Karpas-422 (cell line): ENCODE measurements at regions not wholly inside any gene's neighbourhood (a gene's known extent, or its start where the extent isn't known, plus 50 kb on each side); places are given as distances from the start of the nearest gene placed in this dataset.
"Not testable (repeated sequence)": the region's sequence is repeated elsewhere in the genome, so short reads cannot be mapped to it uniquely, and the experiment has no call there.

Experiments
- DNase-seq: peaks from one replicate; pipeline ENCODE4 v3.0.0-alpha.2; 2015
- H2AFZ ChIP-seq: fragments of 200-600 bp; sonication (generic); 2 replicates; pipeline ENCODE4 v1.6.1; 2014; ENCODE audit warnings: antibody characterized with exemption, low read length, mixed read lengths
- H3K27ac ChIP-seq: fragments of 200-600 bp; sonication (generic); 2 replicates; pipeline ENCODE4 v1.5.1; 2014; ENCODE audit warnings: mild to moderate bottlenecking, low read length, moderate library complexity
- H3K27me3 ChIP-seq: fragments of 200-600 bp; sonication (generic); 2 replicates; pipeline ENCODE4 v1.6.1; 2014; ENCODE audit warnings: low read length, mixed read lengths
- H3K36me3 ChIP-seq: fragments of 200-600 bp; sonication (generic); 2 replicates; pipeline ENCODE4 v1.6.1; 2014; ENCODE audit warnings: low read length, mixed read lengths; ENCODE audit not compliant: insufficient read depth
- H3K4me1 ChIP-seq: fragments of 200-600 bp; sonication (generic); 2 replicates; pipeline ENCODE4 v1.6.1; 2014; ENCODE audit warnings: mild to moderate bottlenecking, low read length, mixed read lengths
- H3K4me2 ChIP-seq: fragments of 200-600 bp; sonication (generic); 2 replicates; pipeline ENCODE4 v1.6.1; 2014; ENCODE audit warnings: low read length, low read depth, mild to moderate bottlenecking; ENCODE audit not compliant: poor library complexity, severe bottlenecking
- H3K4me3 ChIP-seq: fragments of 200-600 bp; sonication (generic); 2 replicates; pipeline ENCODE4 v1.5.1; 2014; ENCODE audit warnings: mild to moderate bottlenecking, antibody characterized with exemption, low read length, mixed read lengths
- H3K79me2 ChIP-seq: fragments of 200-600 bp; sonication (generic); 2 replicates; pipeline ENCODE4 v1.6.1; 2014; ENCODE audit warnings: mild to moderate bottlenecking, low read length, mixed read lengths
- H3K9ac ChIP-seq: fragments of 200-600 bp; sonication (generic); 2 replicates; pipeline ENCODE4 v1.6.0; 2014; ENCODE audit warnings: low read length
- H3K9me2 ChIP-seq: fragments of 200-600 bp; sonication (generic), shearing (Covaris generic); replicated peaks from 2 replicates; pipeline ENCODE4 v1.6.0; 2014; ENCODE audit warnings: mild to moderate bottlenecking, low read length, moderate library complexity; ENCODE audit not compliant: insufficient read depth
- H3K9me3 ChIP-seq: fragments of 300-700, 200-600 bp; sonication (generic); 2 replicates; pipeline ENCODE4 v1.6.1; 2014; ENCODE audit warnings: low read length, mixed read lengths
- H4K20me1 ChIP-seq: fragments of 200-600 bp; sonication (generic); 2 replicates; pipeline ENCODE4 v1.6.1; 2014; ENCODE audit warnings: mild to moderate bottlenecking, antibody characterized with exemption, low read length, low read depth; ENCODE audit not compliant: insufficient read depth

- H3K4me3 ChIP-seq, H3K36me3 ChIP-seq, H3K79me2 ChIP-seq, H2AFZ ChIP-seq, H4K20me1 ChIP-seq, H3K27me3 ChIP-seq, DNase-seq, H3K9ac ChIP-seq, H3K4me1 ChIP-seq, H3K4me2 ChIP-seq, H3K9me2 ChIP-seq, H3K27ac ChIP-seq, H3K9me3 ChIP-seq: not testable (repeated sequence)
Measured at GRCh38 chr6:102758536-102758935, 1365.0 kb downstream of the GRIK2 start.

GRCh38 chr6:102749210-102749971 lies 1355.9 kb downstream of the GRIK2 start:
- Histone ChIP-seq H3K4me2 (no peak overlapping the region), H3K27ac (no peak overlapping the region), H3K9me2 (no peaks in the 10 kb centered on the region), H3K4me3 (no peak overlapping the region), H3K36me3 (no peaks in the 10 kb centered on the region), H3K4me1 (no peaks in the 10 kb centered on the region), H2AFZ (no peak overlapping the region), H3K9me3 (no peaks in the 10 kb centered on the region), H4K20me1 (no peaks in the 10 kb centered on the region), H3K27me3 (no peaks in the 10 kb centered on the region), H3K79me2 (no peaks in the 10 kb centered on the region), H3K9ac (no peak overlapping the region)
- DNase-seq: no peak

DNA sequence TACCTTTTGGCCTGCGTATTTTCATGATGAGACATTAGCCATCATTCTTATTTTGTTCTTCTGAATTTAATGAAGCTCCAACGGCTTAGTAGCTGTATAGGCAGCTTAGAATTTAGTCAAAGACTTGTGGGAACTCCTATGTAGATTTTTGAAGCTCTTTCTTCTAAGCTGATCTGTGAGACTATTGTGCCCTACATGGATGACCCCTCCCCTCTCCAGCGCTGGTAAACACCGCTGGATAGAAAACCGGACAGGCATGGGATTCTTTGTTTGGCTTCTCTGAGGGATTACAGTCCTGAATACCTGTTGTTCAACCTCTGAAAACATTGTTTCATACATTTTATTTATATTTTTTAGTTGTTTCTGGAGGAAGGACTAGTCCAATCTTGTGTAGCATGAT lies 1353.4 kb downstream of the GRIK2 start:
- Histone ChIP-seq H3K27me3 (no peaks in the 10 kb centered on the region), H3K4me2 (no peak overlapping the region), H2AFZ (no peak overlapping the region), H4K20me1 (no peaks in the 10 kb centered on the region), H3K36me3 (no peaks in the 10 kb centered on the region), H3K9me2 (no peaks in the 10 kb centered on the region), H3K9me3 (no peaks in the 10 kb centered on the region), H3K27ac (no peak overlapping the region), H3K4me3 (no peak overlapping the region), H3K79me2 (no peaks in the 10 kb centered on the region), H3K4me1 (no peaks in the 10 kb centered on the region), H3K9ac (no peak overlapping the region)
- DNase-seq: no peak

GRCh38 chr6:102742754-102743356 lies 1349.3 kb downstream of the GRIK2 start:
- no peaks in the 10 kb centered on the region for H3K79me2 ChIP-seq
- no peaks in the 10 kb centered on the region for H3K4me1 ChIP-seq
- H3K4me2 ChIP-seq: no peak overlapping the region
- H3K9me3 ChIP-seq: no peaks in the 10 kb centered on the region
- H2AFZ ChIP-seq: peak overlapping the region; percentile 7; the same call in 1 of the 2 replicates
- H3K4me3 ChIP-seq: no peak overlapping the region
- no peaks in the 10 kb centered on the region for H3K36me3 ChIP-seq
- H3K9ac ChIP-seq: no peak overlapping the region
- H3K27ac ChIP-seq: no peak overlapping the region
- DNase-seq: no peak
- no peaks in the 10 kb centered on the region for H3K27me3 ChIP-seq
- no peaks in the 10 kb centered on the region for H4K20me1 ChIP-seq
- H3K9me2 ChIP-seq: no peaks in the 10 kb centered on the region

DNA sequence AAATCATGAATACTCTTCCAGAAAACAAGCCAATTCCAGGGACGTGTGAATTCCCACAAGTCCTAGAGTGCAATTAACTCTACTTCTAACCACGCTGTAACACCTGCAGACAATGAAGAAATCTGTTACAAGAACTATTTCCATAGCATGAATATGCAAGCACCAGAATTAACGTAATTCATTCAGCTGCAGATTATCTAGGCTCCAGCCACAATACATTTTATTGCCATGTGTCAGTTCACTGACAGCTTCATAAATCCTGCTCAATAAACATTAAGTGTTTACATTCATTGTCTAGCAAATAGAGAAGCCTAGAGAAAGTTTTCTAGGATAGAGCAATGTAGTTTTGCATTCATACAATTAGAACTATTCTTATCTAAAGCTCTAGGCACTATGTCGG lies 1348.5 kb downstream of the GRIK2 start:
- DNase-seq: no peak
- Histone ChIP-seq H3K79me2 (no peaks in the 10 kb centered on the region), H2AFZ (no peak overlapping the region), H3K27me3 (no peaks in the 10 kb centered on the region), H3K9me3 (no peaks in the 10 kb centered on the region), H3K4me1 (no peaks in the 10 kb centered on the region), H3K4me3 (no peak overlapping the region), H3K9ac (no peak overlapping the region), H3K4me2 (no peak overlapping the region), H3K9me2 (no peaks in the 10 kb centered on the region), H3K27ac (no peak overlapping the region), H4K20me1 (no peaks in the 10 kb centered on the region), H3K36me3 (no peaks in the 10 kb centered on the region)

DNA sequence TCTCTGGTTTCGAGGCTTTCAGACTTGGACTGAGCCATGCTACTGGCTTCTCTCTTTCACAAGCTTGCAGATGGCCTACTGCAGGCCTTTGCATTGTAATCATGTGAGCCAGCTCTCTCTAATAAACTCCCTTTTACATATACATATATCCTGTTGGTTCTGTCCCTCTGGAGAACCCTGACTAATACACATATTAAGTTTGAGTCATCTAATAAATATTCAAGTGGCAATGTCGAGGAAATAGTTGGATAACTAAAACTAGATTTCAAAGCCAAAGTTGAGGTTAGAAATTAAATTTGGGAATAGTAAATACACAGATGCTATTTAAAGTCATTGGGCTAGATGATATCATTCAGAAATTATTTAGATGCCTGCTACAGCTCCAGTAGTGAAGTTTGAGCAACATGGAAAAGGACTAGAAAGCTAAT lies 1343.4 kb downstream of the GRIK2 start:
- H3K9me2 ChIP-seq: no peaks in the 10 kb centered on the region
- peaks cover 4% of the 10 kb centered on the region; the same call in 1 of the 2 replicates for H3K9me3 ChIP-seq
- H2AFZ ChIP-seq: no peak overlapping the region
- no peaks in the 10 kb centered on the region for H3K36me3 ChIP-seq
- H3K4me1 ChIP-seq: no peaks in the 10 kb centered on the region
- no peak overlapping the region for H3K4me2 ChIP-seq
- no peaks in the 10 kb centered on the region for H3K27me3 ChIP-seq
- no peak overlapping the region for H3K9ac ChIP-seq
- no peak overlapping the region for H3K27ac ChIP-seq
- DNase-seq: no peak
- H3K79me2 ChIP-seq: no peaks in the 10 kb centered on the region
- no peak overlapping the region for H3K4me3 ChIP-seq
- H4K20me1 ChIP-seq: no peaks in the 10 kb centered on the region

DNA sequence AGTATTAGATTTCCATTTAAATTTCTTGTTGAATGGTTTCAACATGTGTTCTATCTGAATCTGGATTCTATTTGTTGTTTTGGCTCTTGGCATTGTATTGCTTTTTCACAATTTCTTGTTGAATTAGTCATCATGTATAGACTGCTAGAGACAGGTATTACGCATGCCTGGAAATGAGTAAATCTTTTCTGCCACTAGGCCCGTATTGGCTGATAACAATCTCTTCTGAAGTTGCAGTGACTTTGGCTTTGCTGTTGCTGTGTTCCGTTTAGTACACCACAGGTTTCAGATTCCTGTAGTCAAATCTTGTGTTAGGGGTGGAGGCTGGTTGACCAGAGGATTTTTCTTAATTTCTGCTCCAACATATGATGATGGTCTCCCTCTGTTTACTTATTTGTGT lies 1339.4 kb downstream of the GRIK2 start:
- Histone ChIP-seq H3K9me3 (peaks cover 4% of the 10 kb centered on the region; the same call in 1 of the 2 replicates), H2AFZ (no peak overlapping the region), H3K79me2 (no peaks in the 10 kb centered on the region), H3K4me3 (no peak overlapping the region), H3K4me2 (no peak overlapping the region), H3K27ac (no peak overlapping the region), H3K36me3 (no peaks in the 10 kb centered on the region), H3K27me3 (no peaks in the 10 kb centered on the region), H3K9me2 (no peaks in the 10 kb centered on the region), H4K20me1 (no peaks in the 10 kb centered on the region), H3K9ac (no peak overlapping the region), H3K4me1 (no peaks in the 10 kb centered on the region)
- DNase-seq: no peak

- not testable (repeated sequence) for H3K4me2 ChIP-seq, H3K4me1 ChIP-seq, H3K9ac ChIP-seq, H3K9me2 ChIP-seq, H2AFZ ChIP-seq, DNase-seq, H3K79me2 ChIP-seq, H3K9me3 ChIP-seq, H3K27me3 ChIP-seq, H4K20me1 ChIP-seq, H3K27ac ChIP-seq, H3K4me3 ChIP-seq, H3K36me3 ChIP-seq
Measured at GRCh38 chr6:102722086-102722485, 1328.6 kb downstream of the GRIK2 start.
